ENCODE measurements at regions not wholly inside any gene's neighbourhood (a gene's known extent, or its start where the extent isn't known, plus 50 kb on each side); places are given as distances from the start of the nearest gene placed in this dataset.

GRCh38 chr9:115340314-115340713 is 222.4 kb upstream of the TNC start:
- TF ChIP-seq TAF1 (conservative IDR thresholded peaks at IDR 0.05) = no peak
- no peak for TF ChIP-seq ATF3 (IDR thresholded peaks at IDR 0.05)
- TF ChIP-seq GABPA (IDR thresholded peaks at IDR 0.05 in 1 of 2, conservative IDR thresholded peaks at IDR 0.05 in 1 of 2) = no peak
- no peak for TF ChIP-seq CTCF (IDR thresholded peaks at IDR 0.05; ENCODE audit: low read depth, low read length, missing input control)
- TF ChIP-seq YY1 (IDR thresholded peaks at IDR 0.05) = no peak
- TF ChIP-seq MAX (IDR thresholded peaks at IDR 0.05) = no peak
- no peak for TF ChIP-seq FOXA1 (IDR thresholded peaks at IDR 0.05)
- no peak for TF ChIP-seq ZBTB33 (IDR thresholded peaks at IDR 0.05)

Data from liver (tissue), 3 donors.